ENCODE measurements at regions not wholly inside any gene's neighbourhood (a gene's known extent, or its start where the extent isn't known, plus 50 kb on each side); places are given as distances from the start of the nearest gene placed in this dataset.
"Not testable (repeated sequence)": the region's sequence is repeated elsewhere in the genome, so short reads cannot be mapped to it uniquely, and the experiment has no call there.

DNA sequence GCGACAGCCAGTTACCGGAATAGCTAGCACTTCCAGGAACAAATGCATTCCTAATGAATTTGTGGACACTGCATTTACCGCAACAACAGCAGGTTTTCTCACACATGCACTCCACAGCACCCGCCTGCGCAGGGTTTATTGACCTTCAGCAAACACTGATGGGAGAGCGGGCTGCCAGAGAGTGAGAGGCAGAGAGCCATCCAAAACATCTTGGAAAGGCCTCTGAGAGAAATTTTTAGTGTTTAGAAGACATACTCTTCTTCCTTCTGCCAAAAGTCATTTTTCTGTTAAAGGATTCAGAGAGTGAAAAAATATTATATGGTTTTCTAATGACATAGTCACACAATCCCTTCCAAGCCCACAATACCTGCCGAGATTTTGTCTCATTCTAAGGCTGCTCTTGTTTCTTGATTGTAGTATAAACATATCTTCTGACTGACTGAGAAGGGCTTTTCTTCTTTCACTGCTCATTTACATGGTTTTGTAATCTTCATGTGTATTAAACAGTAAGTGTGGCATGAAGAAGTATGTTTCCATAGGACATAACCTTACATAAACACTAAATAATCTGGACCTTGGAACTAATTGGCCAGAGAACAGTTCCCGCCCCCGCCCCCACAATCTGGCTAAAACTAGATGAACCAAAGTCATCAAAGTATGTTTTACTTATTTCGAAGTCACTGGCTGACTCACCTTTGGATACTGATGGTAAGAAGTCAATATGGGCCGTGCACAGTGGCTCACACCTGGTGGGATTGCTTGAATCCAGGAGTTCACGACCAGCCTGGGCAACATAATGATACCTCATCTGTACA is 432.5 kb upstream of the MEF2C start:
- H3K4me3 ChIP-seq (ENCODE audit: low read depth, low read length) = no peak overlapping the region
- TF ChIP-seq, protein P1, sequence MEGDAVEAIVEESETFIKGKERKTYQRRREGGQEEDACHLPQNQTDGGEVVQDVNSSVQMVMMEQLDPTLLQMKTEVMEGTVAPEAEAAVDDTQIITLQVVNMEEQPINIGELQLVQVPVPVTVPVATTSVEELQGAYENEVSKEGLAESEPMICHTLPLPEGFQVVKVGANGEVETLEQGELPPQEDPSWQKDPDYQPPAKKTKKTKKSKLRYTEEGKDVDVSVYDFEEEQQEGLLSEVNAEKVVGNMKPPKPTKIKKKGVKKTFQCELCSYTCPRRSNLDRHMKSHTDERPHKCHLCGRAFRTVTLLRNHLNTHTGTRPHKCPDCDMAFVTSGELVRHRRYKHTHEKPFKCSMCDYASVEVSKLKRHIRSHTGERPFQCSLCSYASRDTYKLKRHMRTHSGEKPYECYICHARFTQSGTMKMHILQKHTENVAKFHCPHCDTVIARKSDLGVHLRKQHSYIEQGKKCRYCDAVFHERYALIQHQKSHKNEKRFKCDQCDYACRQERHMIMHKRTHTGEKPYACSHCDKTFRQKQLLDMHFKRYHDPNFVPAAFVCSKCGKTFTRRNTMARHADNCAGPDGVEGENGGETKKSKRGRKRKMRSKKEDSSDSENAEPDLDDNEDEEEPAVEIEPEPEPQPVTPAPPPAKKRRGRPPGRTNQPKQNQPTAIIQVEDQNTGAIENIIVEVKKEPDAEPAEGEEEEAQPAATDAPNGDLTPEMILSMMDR (IDR thresholded peaks at IDR 0.05; ENCODE audit: low read depth, low read length) = no peak

DNA sequence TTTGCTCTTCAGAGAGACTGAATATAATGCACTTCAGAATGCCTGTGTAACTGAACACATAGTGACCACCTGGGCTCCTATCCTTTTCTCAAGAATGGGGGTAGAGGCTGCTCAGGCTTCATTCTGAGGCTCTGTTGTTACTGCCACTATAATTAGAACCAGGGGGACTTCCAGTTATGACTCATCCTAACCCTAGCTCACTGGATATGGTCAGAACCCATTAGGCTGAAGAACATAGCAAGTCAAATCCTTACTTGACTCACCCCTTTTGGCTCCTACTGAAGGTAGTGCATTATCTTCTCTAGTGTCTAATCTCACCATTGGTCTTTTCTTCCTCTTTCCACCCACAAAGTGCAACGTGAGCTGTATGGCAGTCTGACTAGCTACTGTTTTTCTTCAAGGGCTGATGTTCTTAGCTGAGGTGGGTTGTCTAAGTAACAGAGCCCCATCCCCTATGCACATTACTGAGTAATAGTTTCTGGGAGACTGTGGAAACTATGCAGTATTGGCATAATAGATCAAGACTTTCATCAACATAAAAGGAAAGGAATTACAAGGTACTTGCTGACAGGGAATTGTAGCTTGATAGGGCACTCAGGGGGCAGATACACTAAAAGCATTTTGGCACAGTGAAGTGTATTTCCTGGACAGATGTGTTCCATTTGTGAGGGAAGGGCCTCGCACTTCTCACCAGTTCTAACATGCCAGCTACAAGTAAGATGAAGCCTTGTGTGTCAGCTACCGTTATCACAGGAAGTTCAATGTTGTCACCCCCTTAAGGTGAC is 431.0 kb upstream of the MEF2C start:
- no peak overlapping the region for H3K4me3 ChIP-seq (ENCODE audit: low read depth, low read length)

DNA sequence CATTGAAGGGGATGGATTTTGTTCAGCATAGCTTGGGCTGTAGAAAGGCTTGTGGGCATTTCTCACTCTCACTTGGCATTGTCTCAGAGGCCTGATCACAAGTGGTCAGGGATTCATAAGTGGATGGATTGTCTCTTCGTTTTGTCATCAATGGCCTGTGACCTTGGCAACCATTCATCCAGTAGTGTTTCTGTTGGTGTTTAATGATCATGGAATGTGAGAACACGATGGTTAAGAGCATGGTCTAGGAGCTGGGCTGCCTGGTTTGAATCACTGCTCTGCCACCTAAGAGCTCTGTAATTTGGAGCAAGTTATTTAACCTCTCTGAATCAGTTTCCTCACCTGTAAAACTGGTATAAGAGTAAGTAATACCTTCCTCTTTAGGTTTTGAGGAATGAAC is 430.1 kb upstream of the MEF2C start:
- TF ChIP-seq, protein P1 (IDR thresholded peaks at IDR 0.05; ENCODE audit: low read depth, low read length) = no peak
- H3K4me3 ChIP-seq (ENCODE audit: low read depth, low read length) = no peak overlapping the region

More for the DNA sequence above, 431.0 kb upstream of the MEF2C start:
- TF ChIP-seq, protein P1 (IDR thresholded peaks at IDR 0.05; ENCODE audit: low read depth, low read length) = no peak

DNA sequence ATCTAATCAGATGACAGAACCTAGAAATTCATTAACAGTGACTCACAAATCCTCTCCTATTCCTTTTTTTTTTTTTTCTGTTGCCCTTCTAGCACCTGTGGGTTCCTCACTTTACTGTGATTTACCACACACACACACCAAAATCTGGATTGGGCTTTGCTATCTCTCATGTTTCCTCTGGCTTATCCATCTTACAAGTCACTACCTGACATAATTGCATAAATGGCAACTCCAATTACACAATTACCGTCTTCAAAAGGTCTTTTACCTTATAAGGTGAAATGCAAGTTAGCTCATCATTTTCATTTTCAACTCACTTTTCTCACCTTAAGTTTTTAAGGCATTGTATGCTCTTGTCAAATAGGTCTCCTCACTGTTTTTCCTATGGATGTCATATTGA is 426.3 kb upstream of the MEF2C start:
- no peak overlapping the region for H3K4me3 ChIP-seq (ENCODE audit: low read depth, low read length)

DNA sequence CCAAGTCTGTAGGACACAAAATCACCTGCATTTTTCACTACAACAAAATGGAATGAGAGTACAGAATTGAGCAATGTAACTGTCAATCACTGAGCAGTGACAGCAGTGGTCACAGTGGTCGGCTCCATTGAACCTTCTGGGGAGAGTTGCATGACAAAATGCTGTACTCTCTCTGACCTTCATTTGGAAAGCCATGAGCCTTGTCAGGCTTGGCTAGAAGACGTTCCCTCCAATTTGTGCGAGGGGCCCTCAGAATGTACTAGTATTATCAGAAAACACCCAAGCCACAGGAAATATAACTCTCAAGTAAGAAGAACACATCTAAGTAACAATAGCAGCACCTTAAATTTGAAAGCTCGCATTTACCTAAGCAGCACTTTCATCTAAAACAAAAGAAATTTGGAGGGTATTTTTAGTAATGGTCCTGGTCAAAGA is 425.6 kb upstream of the MEF2C start:
- no peak overlapping the region for H3K4me3 ChIP-seq (ENCODE audit: low read depth, low read length)
- TF ChIP-seq, protein P1 (IDR thresholded peaks at IDR 0.05; ENCODE audit: low read depth, low read length) = no peak

More for the DNA sequence above, 426.3 kb upstream of the MEF2C start:
- TF ChIP-seq, protein P1 (IDR thresholded peaks at IDR 0.05; ENCODE audit: low read depth, low read length) = no peak

DNA sequence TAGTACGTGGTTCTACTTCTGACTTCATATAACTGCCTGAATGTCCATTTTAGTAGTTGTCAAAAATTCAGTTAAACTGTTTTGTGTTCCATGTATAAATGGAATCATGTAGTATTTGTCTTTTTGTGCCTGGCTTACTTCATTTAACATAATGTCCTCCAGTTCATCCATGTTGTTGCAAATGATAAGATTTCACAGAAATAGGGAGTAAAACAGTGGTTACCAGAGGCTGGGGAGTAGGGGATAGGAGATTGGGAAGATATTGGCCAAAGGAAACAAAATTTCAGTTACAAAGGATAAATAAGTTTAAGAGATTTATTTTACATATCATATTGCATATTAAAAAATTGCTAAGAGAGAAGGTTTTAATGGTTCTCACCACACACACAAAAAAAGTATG is 425.0 kb upstream of the MEF2C start:
- TF ChIP-seq, protein P1 (IDR thresholded peaks at IDR 0.05; ENCODE audit: low read depth, low read length) = no peak
- H3K4me3 ChIP-seq (ENCODE audit: low read depth, low read length) = no peak overlapping the region

DNA sequence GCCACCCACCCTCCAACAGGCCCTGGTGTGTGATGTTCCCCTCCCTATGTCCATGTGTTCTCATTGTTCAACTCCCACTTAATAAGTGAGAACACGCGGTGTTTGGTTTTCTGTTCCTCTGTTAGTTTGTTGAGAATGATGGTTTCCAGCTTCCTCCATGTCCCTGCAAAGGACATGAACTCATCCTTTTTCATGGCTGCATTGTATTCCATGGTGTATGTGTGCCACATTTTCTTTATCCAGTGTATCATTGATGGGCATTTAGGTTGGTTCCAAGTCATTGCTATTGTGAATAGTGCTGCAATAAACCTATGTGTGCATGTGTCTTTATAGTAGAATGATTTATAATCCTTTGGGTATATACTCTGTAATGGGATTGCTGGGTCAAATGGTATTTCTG is 424.2 kb upstream of the MEF2C start:
- not testable (repeated sequence) for H3K4me3 ChIP-seq (ENCODE audit: low read depth, low read length)

Measured in WI38 (cell line).